Astrocyte (in vitro differentiated cells and primary cell): ENCODE measurements at regions not wholly inside any gene's neighbourhood (a gene's known extent, or its start where the extent isn't known, plus 50 kb on each side); places are given as distances from the start of the nearest gene placed in this dataset.
A peak's percentile ranks its signal among the peaks of the same experiment; 100 is the strongest.

Experiments
- DNase-seq: peaks from one replicate; pipeline ENCODE4 v3.0.0-alpha.2; 2010; ENCODE audit warnings: low read depth
- FAIRE-seq: peaks from 2 replicates; lab custom pipeline; 2011; peaks lifted over from hg19 to GRCh38; lab: Jason Lieb, UNC
- H2AFZ ChIP-seq: 2 replicates; pipeline ENCODE4 v1.6.0; 2012; ENCODE audit warnings: low read depth, low read length, inconsistent platforms
- H3K27ac ChIP-seq: 2 replicates; pipeline ENCODE4 v1.5.1; 2011; ENCODE audit warnings: low read depth, low read length, inconsistent platforms
- H3K27me3 ChIP-seq: 2 replicates; pipeline ENCODE4 v1.6.0; 2011; ENCODE audit warnings: low read length, inconsistent platforms; ENCODE audit not compliant: insufficient read depth
- H3K36me3 ChIP-seq: 2 replicates; pipeline ENCODE4 v1.5.1; 2011; ENCODE audit warnings: low read length, inconsistent platforms; ENCODE audit not compliant: insufficient read depth
- H3K4me1 ChIP-seq: 2 replicates; pipeline ENCODE4 v1.5.1; 2011; ENCODE audit warnings: low read length, inconsistent platforms; ENCODE audit not compliant: insufficient read depth
- H3K4me2 ChIP-seq: 2 replicates; pipeline ENCODE4 v1.6.0; 2012; ENCODE audit warnings: low read length, inconsistent platforms
- H3K4me3 ChIP-seq: 2 replicates; pipeline ENCODE4 v1.5.1; 2011; ENCODE audit warnings: low read depth, mild to moderate bottlenecking, low read length, inconsistent platforms; ENCODE audit not compliant: insufficient read depth
- H3K79me2 ChIP-seq: 2 replicates; pipeline ENCODE4 v1.6.0; 2012; ENCODE audit warnings: mild to moderate bottlenecking, low read length, inconsistent platforms; ENCODE audit not compliant: insufficient read depth
- H3K9ac ChIP-seq: 2 replicates; pipeline ENCODE4 v1.6.0; 2012; ENCODE audit warnings: mild to moderate bottlenecking, low read length, inconsistent platforms
- H3K9me3 ChIP-seq: 2 replicates; pipeline ENCODE4 v1.5.1; 2012; ENCODE audit warnings: low read depth, mild to moderate bottlenecking, low read length, inconsistent platforms; ENCODE audit not compliant: insufficient read depth
- H4K20me1 ChIP-seq: 2 replicates; pipeline ENCODE4 v1.6.0; 2012; ENCODE audit warnings: low read length, inconsistent platforms; ENCODE audit not compliant: insufficient read depth
- H3K27ac Mint-ChIP-seq: one replicate; pipeline ENCODE4 v1.8.0; 2021; ENCODE audit warnings: mild to moderate bottlenecking, mixed read lengths; ENCODE audit not compliant: unreplicated experiment
- H3K27me3 Mint-ChIP-seq: one replicate; pipeline ENCODE4 v1.8.0; 2021; ENCODE audit warnings: low read depth, mixed read lengths; ENCODE audit not compliant: unreplicated experiment
- H3K36me3 Mint-ChIP-seq: one replicate; pipeline ENCODE4 v1.8.0; 2021; ENCODE audit warnings: low read depth, mixed read lengths; ENCODE audit not compliant: unreplicated experiment
- H3K4me1 Mint-ChIP-seq: one replicate; pipeline ENCODE4 v1.8.0; 2021; ENCODE audit warnings: low read depth, mixed read lengths; ENCODE audit not compliant: unreplicated experiment
- H3K4me3 Mint-ChIP-seq: one replicate; pipeline ENCODE4 v1.8.0; 2021; ENCODE audit warnings: mild to moderate bottlenecking, moderate library complexity, mixed read lengths; ENCODE audit not compliant: unreplicated experiment
- H3K9me3 Mint-ChIP-seq: one replicate; pipeline ENCODE4 v1.8.0; 2021; ENCODE audit warnings: mild to moderate bottlenecking, mixed read lengths; ENCODE audit not compliant: unreplicated experiment
- CTCF ChIP-seq: IDR thresholded peaks from 2 replicates; pipeline ENCODE4 v1.5.1; 2011; ENCODE audit warnings: low read depth, mild to moderate bottlenecking, inconsistent platforms, low read length, moderate library complexity; ENCODE audit not compliant: insufficient read depth
- EZH2 ChIP-seq: IDR thresholded peaks from 2 replicates; pipeline ENCODE4 v1.6.1; 2012; ENCODE audit warnings: mild to moderate bottlenecking, low read length, inconsistent platforms; ENCODE audit not compliant: insufficient read depth

- TF ChIP-seq CTCF, result no peak
- Histone ChIP-seq H3K4me3 (no peak overlapping the region), H3K9ac (no peak overlapping the region), H3K27ac (no peak overlapping the region), H3K9me3 (no peaks in the 10 kb centered on the region), H3K27me3 (no peaks in the 10 kb centered on the region), H3K36me3 (no peaks in the 10 kb centered on the region), H3K79me2 (no peaks in the 10 kb centered on the region), H3K4me1 (no peaks in the 10 kb centered on the region), H3K4me2 (no peak overlapping the region), H2AFZ (no peak overlapping the region), H4K20me1 (no peaks in the 10 kb centered on the region)
- Mint-ChIP-seq H3K4me1 (peaks cover 4% of the 10 kb centered on the region), H3K9me3 (peaks cover 3% of the 10 kb centered on the region), H3K27ac (no peak overlapping the region), H3K27me3 (peaks cover 2% of the 10 kb centered on the region), H3K4me3 (no peak overlapping the region), H3K36me3 (no peaks in the 10 kb centered on the region)
- FAIRE-seq, result no peak
- no peak for DNase-seq
These were observed 120.8 kb upstream of the CXXC4 start for GRCh38 chr4:104615496-104615895.

GRCh38 chr4:104615926-104616325 lies 121.2 kb upstream of the CXXC4 start:
- H3K27me3 ChIP-seq, result no peaks in the 10 kb centered on the region
- Mint-ChIP-seq H3K4me3 (no peak overlapping the region), H3K4me1 (peaks cover 4% of the 10 kb centered on the region), H3K27ac (no peak overlapping the region), H3K36me3 (no peaks in the 10 kb centered on the region), H3K9me3 (peaks cover 3% of the 10 kb centered on the region), H3K27me3 (peaks cover 2% of the 10 kb centered on the region)
- H3K4me2 ChIP-seq, result no peak overlapping the region
- H3K4me3 ChIP-seq, result no peak overlapping the region
- H4K20me1 ChIP-seq, result no peaks in the 10 kb centered on the region
- DNase-seq (no peak), FAIRE-seq (no peak)
- no peak overlapping the region for H3K27ac ChIP-seq
- no peak for TF ChIP-seq EZH2
- no peak for TF ChIP-seq CTCF
- no peaks in the 10 kb centered on the region for H3K4me1 ChIP-seq
- no peak overlapping the region for H3K9ac ChIP-seq
- H3K36me3 ChIP-seq, result no peaks in the 10 kb centered on the region
- no peaks in the 10 kb centered on the region for H3K9me3 ChIP-seq
- no peaks in the 10 kb centered on the region for H3K79me2 ChIP-seq
- H2AFZ ChIP-seq, result no peak overlapping the region

GRCh38 chr4:104616401-104616820 lies 121.7 kb upstream of the CXXC4 start:
- Histone ChIP-seq H3K9ac (no peak overlapping the region), H2AFZ (peak overlapping the region; percentile 66), H3K4me1 (no peaks in the 10 kb centered on the region), H4K20me1 (no peaks in the 10 kb centered on the region), H3K4me2 (peak overlapping the region; percentile 15), H3K4me3 (no peak overlapping the region), H3K27ac (no peak overlapping the region), H3K9me3 (no peaks in the 10 kb centered on the region), H3K27me3 (no peaks in the 10 kb centered on the region), H3K79me2 (no peaks in the 10 kb centered on the region), H3K36me3 (no peaks in the 10 kb centered on the region)
- Mint-ChIP-seq H3K4me3 (no peak overlapping the region), H3K27ac (no peak overlapping the region), H3K4me1 (peaks cover 4% of the 10 kb centered on the region), H3K9me3 (peaks cover 3% of the 10 kb centered on the region), H3K36me3 (no peaks in the 10 kb centered on the region), H3K27me3 (peaks cover 2% of the 10 kb centered on the region)
- DNase-seq (no peak), FAIRE-seq (no peak)
- TF ChIP-seq EZH2 (no peak), CTCF (no peak)
